Progenitor cell of endocrine pancreas (in vitro differentiated cells): ENCODE measurements at regions not wholly inside any gene's neighbourhood (a gene's known extent, or its start where the extent isn't known, plus 50 kb on each side); places are given as distances from the start of the nearest gene placed in this dataset.

ENCODE experiments used
- DNase-seq: peaks from one replicate; pipeline ENCODE4 v3.0.0; 2021; ENCODE audit warnings: low spot score; ENCODE audit not compliant: unreplicated experiment
- H3K27ac Mint-ChIP-seq: 2 replicates; pipeline ENCODE4 v1.8.0; 2021; ENCODE audit warnings: mild to moderate bottlenecking, moderate library complexity, mixed read lengths
- H3K27me3 Mint-ChIP-seq: 2 replicates; pipeline ENCODE4 v1.8.0; 2021; ENCODE audit warnings: mixed read lengths
- H3K36me3 Mint-ChIP-seq: 2 replicates; pipeline ENCODE4 v1.8.0; 2022; ENCODE audit warnings: mixed read lengths; ENCODE audit not compliant: insufficient read depth
- H3K4me1 Mint-ChIP-seq: 2 replicates; pipeline ENCODE4 v1.8.0; 2021; ENCODE audit warnings: low read depth, mixed read lengths
- H3K4me3 Mint-ChIP-seq: 2 replicates; pipeline ENCODE4 v1.8.0; 2021; ENCODE audit warnings: low read depth, mild to moderate bottlenecking, moderate library complexity, mixed read lengths
- H3K9me3 Mint-ChIP-seq: 2 replicates; pipeline ENCODE4 v1.8.0; 2021; ENCODE audit warnings: low read depth, mixed read lengths
- TF ChIP-seq, protein P1 (sequence below): fragments of 200-600 bp; sonication (generic); IDR thresholded peaks from one replicate; pipeline ENCODE4 v1.5.0; 2021; ENCODE audit warnings: antibody characterized with exemption, mild to moderate bottlenecking; ENCODE audit not compliant: unreplicated experiment

DNA sequence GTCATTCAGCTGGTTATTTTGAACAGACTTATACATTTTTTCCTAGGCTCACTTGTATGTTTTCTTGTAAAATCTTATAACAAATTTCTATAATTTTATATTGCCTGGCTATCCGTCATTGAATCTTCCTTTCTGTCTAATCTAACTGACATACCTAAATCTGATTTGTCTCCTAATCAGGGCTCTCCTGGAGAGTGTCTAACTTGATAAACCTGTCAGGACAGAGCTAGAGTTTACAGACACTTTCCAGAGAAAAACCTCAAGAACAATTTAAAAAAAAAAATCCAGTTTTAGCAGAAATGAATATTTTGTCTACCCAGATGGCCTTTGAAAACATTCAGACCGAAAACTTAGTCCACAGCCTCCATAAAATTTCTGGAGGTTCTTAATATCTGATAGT lies 1305.8 kb downstream of the ROBO1 start:
- H3K36me3 Mint-ChIP-seq: peaks cover 5% of the 10 kb centered on the region
- H3K9me3 Mint-ChIP-seq: peaks cover 26% of the 10 kb centered on the region
- TF ChIP-seq, protein P1, sequence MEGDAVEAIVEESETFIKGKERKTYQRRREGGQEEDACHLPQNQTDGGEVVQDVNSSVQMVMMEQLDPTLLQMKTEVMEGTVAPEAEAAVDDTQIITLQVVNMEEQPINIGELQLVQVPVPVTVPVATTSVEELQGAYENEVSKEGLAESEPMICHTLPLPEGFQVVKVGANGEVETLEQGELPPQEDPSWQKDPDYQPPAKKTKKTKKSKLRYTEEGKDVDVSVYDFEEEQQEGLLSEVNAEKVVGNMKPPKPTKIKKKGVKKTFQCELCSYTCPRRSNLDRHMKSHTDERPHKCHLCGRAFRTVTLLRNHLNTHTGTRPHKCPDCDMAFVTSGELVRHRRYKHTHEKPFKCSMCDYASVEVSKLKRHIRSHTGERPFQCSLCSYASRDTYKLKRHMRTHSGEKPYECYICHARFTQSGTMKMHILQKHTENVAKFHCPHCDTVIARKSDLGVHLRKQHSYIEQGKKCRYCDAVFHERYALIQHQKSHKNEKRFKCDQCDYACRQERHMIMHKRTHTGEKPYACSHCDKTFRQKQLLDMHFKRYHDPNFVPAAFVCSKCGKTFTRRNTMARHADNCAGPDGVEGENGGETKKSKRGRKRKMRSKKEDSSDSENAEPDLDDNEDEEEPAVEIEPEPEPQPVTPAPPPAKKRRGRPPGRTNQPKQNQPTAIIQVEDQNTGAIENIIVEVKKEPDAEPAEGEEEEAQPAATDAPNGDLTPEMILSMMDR: no peak
- no peak overlapping the region for H3K4me3 Mint-ChIP-seq
- H3K4me1 Mint-ChIP-seq: no peaks in the 10 kb centered on the region
- H3K27me3 Mint-ChIP-seq: no peaks in the 10 kb centered on the region
- no peak overlapping the region for H3K27ac Mint-ChIP-seq
- no peak for DNase-seq

DNA sequence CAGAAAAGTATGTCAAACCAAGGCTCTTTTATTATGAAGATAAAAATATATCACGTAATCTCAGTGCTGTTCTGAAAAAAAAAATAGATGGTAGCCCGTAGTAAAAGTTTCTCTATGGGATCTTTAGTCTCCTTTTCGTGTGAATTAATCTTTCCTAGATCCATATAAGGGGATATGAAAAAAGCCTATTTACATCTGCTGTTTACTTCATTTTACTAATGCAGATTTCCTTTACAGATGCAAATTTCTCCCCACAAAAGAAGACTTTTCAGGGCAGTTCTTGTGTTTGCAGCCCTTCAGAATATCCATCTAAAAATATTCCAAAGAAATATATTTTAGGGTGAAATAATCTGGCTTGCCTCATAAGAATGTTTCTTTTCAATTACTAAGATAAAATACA lies 1291.7 kb downstream of the ROBO1 start:
- no peaks in the 10 kb centered on the region for H3K36me3 Mint-ChIP-seq
- H3K27me3 Mint-ChIP-seq: no peaks in the 10 kb centered on the region
- DNase-seq: no peak
- TF ChIP-seq, protein P1: no peak
- H3K4me3 Mint-ChIP-seq: no peak overlapping the region
- no peak overlapping the region for H3K27ac Mint-ChIP-seq
- H3K4me1 Mint-ChIP-seq: no peaks in the 10 kb centered on the region
- peaks cover 12% of the 10 kb centered on the region for H3K9me3 Mint-ChIP-seq

DNA sequence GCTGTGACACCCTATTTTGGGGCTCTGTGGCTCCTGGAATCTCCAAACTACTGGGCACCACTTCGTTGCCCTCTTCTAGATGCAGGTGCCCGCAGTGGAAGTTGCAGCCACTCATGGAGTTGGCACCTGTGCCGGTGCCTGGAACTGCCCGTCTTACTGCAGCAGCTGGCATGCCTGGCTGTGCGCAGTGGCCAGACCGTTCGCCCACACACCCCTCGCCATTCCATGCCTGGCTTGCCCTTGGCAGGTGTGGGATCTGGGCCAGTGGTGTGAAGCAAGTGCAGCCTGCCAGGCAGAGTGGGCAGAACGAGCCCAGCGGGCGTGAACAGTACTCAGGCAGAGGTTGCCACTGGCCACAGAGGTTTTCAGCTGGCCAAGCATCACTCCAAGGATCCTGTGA lies 1286.7 kb downstream of the ROBO1 start:
- no peaks in the 10 kb centered on the region for H3K36me3 Mint-ChIP-seq
- H3K9me3 Mint-ChIP-seq: peaks cover under 1% of the 10 kb centered on the region
- H3K27ac Mint-ChIP-seq: no peak overlapping the region
- H3K27me3 Mint-ChIP-seq: no peaks in the 10 kb centered on the region
- no peaks in the 10 kb centered on the region for H3K4me1 Mint-ChIP-seq
- H3K4me3 Mint-ChIP-seq: no peak overlapping the region
- no peak for DNase-seq
- TF ChIP-seq, protein P1: no peak

DNA sequence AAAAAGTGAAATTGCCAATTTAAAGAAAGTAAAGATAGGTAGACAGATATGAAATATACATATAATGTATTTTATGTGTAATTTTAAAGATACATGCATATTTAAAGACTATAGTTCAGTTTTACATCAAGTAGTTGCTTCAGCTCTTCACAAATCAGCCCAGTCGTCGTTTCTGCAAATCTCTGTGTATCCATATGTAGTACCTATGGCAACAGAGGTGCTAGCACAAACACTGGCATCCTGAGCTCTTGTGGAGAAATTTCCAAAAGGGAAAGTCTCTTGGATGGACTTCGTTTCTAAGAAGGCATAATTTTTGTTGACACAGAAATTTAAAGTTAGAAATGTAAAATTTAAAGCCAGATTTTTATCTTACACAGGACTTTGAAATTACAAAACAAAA lies 1284.7 kb downstream of the ROBO1 start:
- H3K9me3 Mint-ChIP-seq: peaks cover 4% of the 10 kb centered on the region
- no peak overlapping the region for H3K4me3 Mint-ChIP-seq
- no peaks in the 10 kb centered on the region for H3K4me1 Mint-ChIP-seq
- TF ChIP-seq, protein P1: no peak
- DNase-seq: no peak
- H3K27me3 Mint-ChIP-seq: no peaks in the 10 kb centered on the region
- no peaks in the 10 kb centered on the region for H3K36me3 Mint-ChIP-seq
- H3K27ac Mint-ChIP-seq: no peak overlapping the region

DNA sequence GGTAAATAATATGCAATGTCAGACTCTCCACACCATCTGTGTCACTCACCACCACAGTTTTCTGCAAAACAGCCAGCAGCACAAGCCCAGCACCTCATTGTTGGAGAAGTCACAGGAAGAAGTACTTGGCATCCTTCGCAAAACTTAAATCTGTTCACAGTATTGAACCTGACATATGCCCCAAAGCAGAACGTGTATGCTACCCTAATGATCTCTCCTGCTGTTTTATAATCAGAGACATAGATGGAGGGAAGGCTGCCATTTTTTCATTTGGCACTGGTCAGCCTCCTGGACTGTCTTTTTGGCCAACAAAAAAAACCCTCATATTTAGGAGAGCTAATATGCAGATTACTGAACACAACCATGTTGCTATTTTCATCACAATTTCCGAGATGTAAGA lies 1272.9 kb downstream of the ROBO1 start:
- Mint-ChIP-seq H3K4me1 (peaks cover 2% of the 10 kb centered on the region), H3K4me3 (no peak overlapping the region), H3K36me3 (no peaks in the 10 kb centered on the region), H3K27me3 (no peaks in the 10 kb centered on the region), H3K27ac (no peak overlapping the region), H3K9me3 (no peaks in the 10 kb centered on the region)
- DNase-seq: no peak
- TF ChIP-seq, protein P1: no peak
